Neuronal stem cell (in vitro differentiated cells): ENCODE measurements at regions not wholly inside any gene's neighbourhood (a gene's known extent, or its start where the extent isn't known, plus 50 kb on each side); places are given as distances from the start of the nearest gene placed in this dataset.
A peak's percentile ranks its signal among the peaks of the same experiment; 100 is the strongest.

Experiments used
- DNase-seq: peaks from one replicate; pipeline ENCODE4 v3.0.0-alpha.2; 2013; ENCODE audit warnings: low spot score
- H2AFZ ChIP-seq: one replicate; pipeline ENCODE4 v1.6.1; 2013; ENCODE audit warnings: mild to moderate bottlenecking, low read length, inconsistent platforms
- H2AK5ac ChIP-seq: 2 replicates; pipeline ENCODE4 v1.6.1; 2013; ENCODE audit warnings: low read depth, mild to moderate bottlenecking, inconsistent platforms, low read length, moderate library complexity, mixed read lengths
- H2BK120ac ChIP-seq: 2 replicates; pipeline ENCODE4 v1.6.1; 2013; ENCODE audit warnings: low read depth, mild to moderate bottlenecking, inconsistent platforms, low read length, moderate library complexity, mixed read lengths
- H2BK12ac ChIP-seq: one replicate; pipeline ENCODE4 v1.6.1; 2013; ENCODE audit warnings: low read length, inconsistent platforms
- H2BK15ac ChIP-seq: 2 replicates; pipeline ENCODE4 v1.6.1; 2013; ENCODE audit warnings: mild to moderate bottlenecking, low read length, inconsistent platforms, mixed read lengths
- H2BK5ac ChIP-seq: one replicate; pipeline ENCODE4 v1.6.1; 2013; ENCODE audit warnings: inconsistent platforms, mild to moderate bottlenecking, low read length, moderate library complexity
- H3K14ac ChIP-seq: one replicate; pipeline ENCODE4 v1.6.1; 2013; ENCODE audit warnings: low read length, inconsistent platforms
- H3K18ac ChIP-seq: 2 replicates; pipeline ENCODE4 v1.6.1; 2013; ENCODE audit warnings: low read length, inconsistent platforms
- H3K23ac ChIP-seq: 2 replicates; pipeline ENCODE4 v1.6.1; 2013; ENCODE audit warnings: low read depth, mild to moderate bottlenecking, mixed read lengths, low read length, inconsistent platforms; ENCODE audit not compliant: poor library complexity
- H3K27ac ChIP-seq: replicated peaks from 3 replicates; pipeline ENCODE4 v1.5.1; 2013; ENCODE audit warnings: low read length, inconsistent platforms
- H3K27me3 ChIP-seq, 3 experiments: 2 replicates each; pipeline ENCODE4 v1.6.1; 2013; ENCODE audit warnings: low read length in 3 of 3, mild to moderate bottlenecking in 2 of 3, inconsistent platforms in 1 of 3, low read depth in 1 of 3, mixed read lengths in 1 of 3, moderate library complexity in 1 of 3; ENCODE audit not compliant: control insufficient read depth in 3 of 3, insufficient read depth in 3 of 3
- H3K36me3 ChIP-seq, 2 donors: replicated peaks in 1 of 2; 2 replicates each; pipeline ENCODE4 v1.6.1; 2013; ENCODE audit warnings: low read length in 2 of 2; ENCODE audit not compliant: control insufficient read depth in 2 of 2, insufficient read depth in 2 of 2
- H3K4ac ChIP-seq: 2 replicates; pipeline ENCODE4 v1.6.1; 2013; ENCODE audit warnings: inconsistent platforms, mild to moderate bottlenecking, low read length, moderate library complexity
- H3K4me1 ChIP-seq, 2 donors: 1 replicate in 1 of 2; 2 replicates in 1 of 2; pipeline ENCODE4 v1.6.1; 2013; ENCODE audit warnings: low read length in 2 of 2, low read depth in 1 of 2; ENCODE audit not compliant: control insufficient read depth in 2 of 2, insufficient read depth in 1 of 2
- H3K4me2 ChIP-seq: one replicate; pipeline ENCODE4 v1.6.1; 2013; ENCODE audit warnings: mild to moderate bottlenecking, low read length, inconsistent platforms; ENCODE audit not compliant: insufficient read depth, poor library complexity, severe bottlenecking
- H3K4me3 ChIP-seq, 2 donors: 2 replicates each; pipeline ENCODE4 v1.5.1; 2013; ENCODE audit warnings: low read length in 2 of 2, mild to moderate bottlenecking in 2 of 2, inconsistent platforms in 1 of 2, moderate library complexity in 1 of 2
- H3K79me1 ChIP-seq: one replicate; pipeline ENCODE4 v1.6.1; 2013; ENCODE audit warnings: low read depth, mild to moderate bottlenecking, inconsistent platforms, low read length, moderate library complexity
- H3K9ac ChIP-seq: one replicate; pipeline ENCODE4 v1.6.1; 2013; ENCODE audit warnings: mild to moderate bottlenecking, low read depth, low read length, inconsistent platforms; ENCODE audit not compliant: poor library complexity
- H3K9me3 ChIP-seq, 2 donors: replicated peaks in 1 of 2; 2 replicates each; pipeline versions ENCODE3 to v1.6.1; 2013; ENCODE audit warnings: low read length in 2 of 2, mild to moderate bottlenecking in 2 of 2, inconsistent platforms in 1 of 2, low read depth in 1 of 2, mixed read lengths in 1 of 2, moderate library complexity in 1 of 2; ENCODE audit not compliant: control insufficient read depth in 2 of 2, insufficient read depth in 1 of 2
- H4K8ac ChIP-seq: one replicate; pipeline ENCODE4 v1.6.1; 2013; ENCODE audit warnings: low read depth, mild to moderate bottlenecking, inconsistent platforms, low read length, moderate library complexity
- H4K91ac ChIP-seq: one replicate; pipeline ENCODE4 v1.6.1; 2013; ENCODE audit warnings: low read length, low read depth, mild to moderate bottlenecking, inconsistent platforms; ENCODE audit not compliant: poor library complexity
- WGBS, 2 donors: extraction: QIAGEN DNeasy Blood & Tissue Kit; methylation state at CpG; one replicate each; pipeline ENCODE4 v1.1.7; 2013; ENCODE audit warnings: missing lambda C conversion rate in 2 of 2, mixed read lengths in 1 of 2; ENCODE audit not compliant: insufficient read length in 2 of 2, insufficient replicate concordance in 1 of 2; ENCODE audit errors: extremely low coverage in 2 of 2; 5-methylcytosine and 5-hydroxymethylcytosine counted together

DNA sequence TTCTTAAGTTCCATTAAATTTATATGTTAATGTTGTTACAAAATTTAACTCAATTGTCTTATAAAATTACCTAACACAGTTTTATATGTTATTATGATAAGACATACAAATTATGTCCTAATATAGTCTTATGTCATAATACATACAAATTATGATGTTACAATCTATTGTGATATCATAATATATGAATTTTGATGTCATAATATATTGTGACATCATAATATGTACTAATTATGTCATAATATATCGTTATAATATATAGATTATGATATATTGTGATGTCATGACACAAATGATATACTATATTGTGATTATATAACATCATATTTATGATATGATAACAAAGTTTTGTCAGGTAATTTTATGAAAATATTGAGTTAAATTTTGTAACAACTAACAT is 1789.6 kb downstream of the TP53TG3F start:
- Histone ChIP-seq H3K36me3 (no peaks in the 10 kb centered on the region), H2BK15ac (no peak overlapping the region), H3K9me3 (peaks cover 0 to 19% of the 10 kb centered on the region in 2 donors), H3K23ac (no peak overlapping the region), H2AK5ac (no peak overlapping the region), H3K14ac (no peak overlapping the region), H2BK12ac (no peak overlapping the region), H2BK5ac (no peak overlapping the region), H3K4me3 (no peak overlapping the region), H4K91ac (no peak overlapping the region), H3K27ac (no peak overlapping the region), H3K4me2 (no peak overlapping the region), H3K18ac (no peak overlapping the region), H3K4me1 (no peaks in the 10 kb centered on the region), H3K9ac (no peak overlapping the region), H2BK120ac (no peak overlapping the region), H3K27me3 (no peaks in the 10 kb centered on the region), H3K4ac (no peak overlapping the region), H4K8ac (no peak overlapping the region), H3K79me1 (no peaks in the 10 kb centered on the region), H2AFZ (no peak overlapping the region)
- WGBS, 2 donors, result no CpG with 5 or more reads among the region's 1 CpG
- no peak for DNase-seq

DNA sequence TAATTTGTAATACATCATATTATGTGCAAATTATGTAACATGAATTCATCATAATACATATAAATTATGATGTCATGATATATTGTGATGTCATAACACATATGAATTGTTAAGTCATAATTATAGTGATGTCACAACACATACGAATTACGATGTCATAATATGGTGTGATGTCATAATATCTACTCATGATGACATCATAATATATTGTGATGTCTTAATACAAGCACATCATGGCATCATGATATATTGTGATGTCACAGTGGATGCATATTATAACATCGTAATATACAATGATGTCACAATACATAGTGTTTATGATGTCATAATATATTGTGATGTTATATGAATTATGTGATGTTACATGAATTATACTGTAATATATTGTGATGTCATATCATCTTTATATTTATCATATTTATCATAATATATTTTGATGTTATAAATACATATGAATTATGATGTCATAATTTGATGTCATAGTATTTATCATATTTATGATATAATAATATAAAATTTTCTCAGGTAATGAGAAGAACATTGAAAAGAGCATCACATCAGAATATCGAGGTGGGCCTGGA is 1793.0 kb downstream of the TP53TG3F start:
- H2BK120ac ChIP-seq, result no peak overlapping the region
- no peak overlapping the region for H3K18ac ChIP-seq
- H2BK12ac ChIP-seq, result no peak overlapping the region
- H3K4me3 ChIP-seq, result no peak overlapping the region
- H2BK15ac ChIP-seq, result no peak overlapping the region
- no peaks in the 10 kb centered on the region for H3K4me1 ChIP-seq
- no peak overlapping the region for H3K4ac ChIP-seq
- no peaks in the 10 kb centered on the region for H3K27me3 ChIP-seq
- H3K9me3 ChIP-seq, result peaks cover 0 to 15% of the 10 kb centered on the region in 2 donors
- WGBS, 2 donors, result no CpG with 5 or more reads among the region's 4 CpGs
- H3K27ac ChIP-seq, result no peak overlapping the region
- no peak overlapping the region for H3K9ac ChIP-seq
- H3K4me2 ChIP-seq, result no peak overlapping the region
- H4K8ac ChIP-seq, result no peak overlapping the region
- H2AK5ac ChIP-seq, result no peak overlapping the region
- H2BK5ac ChIP-seq, result no peak overlapping the region
- no peak overlapping the region for H3K14ac ChIP-seq
- no peaks in the 10 kb centered on the region for H3K79me1 ChIP-seq
- no peak overlapping the region for H2AFZ ChIP-seq
- H4K91ac ChIP-seq, result no peak overlapping the region
- no peak for DNase-seq
- no peaks in the 10 kb centered on the region for H3K36me3 ChIP-seq
- H3K23ac ChIP-seq, result no peak overlapping the region

DNA sequence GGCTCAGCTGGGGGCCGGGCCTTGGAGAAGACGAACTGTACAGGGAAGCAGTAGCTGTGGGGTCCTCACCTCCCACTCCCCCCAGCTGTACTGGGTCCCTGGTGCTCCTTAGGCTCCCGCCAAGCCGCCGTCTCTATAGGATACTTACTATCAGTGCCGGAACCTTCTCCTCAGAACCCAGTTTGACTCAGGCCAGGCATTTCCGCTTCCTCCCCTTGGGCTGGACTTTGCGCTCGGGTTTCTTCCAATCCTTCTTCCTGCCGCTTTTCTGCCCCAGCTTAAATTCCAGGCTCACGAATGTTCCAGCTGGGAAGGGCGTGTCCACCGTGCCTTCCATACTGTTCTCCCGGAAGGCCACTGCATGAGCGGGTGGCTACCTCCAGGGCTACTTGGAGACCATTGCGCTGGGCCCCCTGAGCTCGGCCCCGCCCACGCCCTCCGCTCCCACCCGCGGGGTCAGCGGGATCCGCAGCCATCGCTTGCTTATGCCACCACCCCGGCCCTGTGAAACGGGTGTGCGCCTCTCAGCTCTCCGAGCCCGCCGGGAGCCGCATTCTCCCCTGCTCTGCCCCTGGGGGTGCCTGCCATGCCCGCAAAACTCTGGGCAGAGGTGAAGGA is 1795.9 kb downstream of the TP53TG3F start:
- WGBS, 2 donors, result no CpG with 5 or more reads among the region's 33 CpGs
- H3K4ac ChIP-seq, result no peak overlapping the region
- no peak overlapping the region for H3K18ac ChIP-seq
- H3K4me2 ChIP-seq, result no peak overlapping the region
- no peak overlapping the region for H4K91ac ChIP-seq
- H3K9me3 ChIP-seq, result peaks cover 0 to 14% of the 10 kb centered on the region in 2 donors
- H3K14ac ChIP-seq, result no peak overlapping the region
- no peak overlapping the region for H3K9ac ChIP-seq
- no peak for DNase-seq
- H3K27ac ChIP-seq, result no peak overlapping the region
- no peak overlapping the region for H2BK5ac ChIP-seq
- no peak overlapping the region for H2BK15ac ChIP-seq
- H2AFZ ChIP-seq, result no peak overlapping the region
- H2AK5ac ChIP-seq, result no peak overlapping the region
- H3K79me1 ChIP-seq, result no peaks in the 10 kb centered on the region
- peak overlapping the region; percentile 20 for H3K23ac ChIP-seq
- H2BK12ac ChIP-seq, result no peak overlapping the region
- no peak overlapping the region for H3K4me3 ChIP-seq
- no peak overlapping the region for H4K8ac ChIP-seq
- no peaks in the 10 kb centered on the region for H3K27me3 ChIP-seq
- no peaks in the 10 kb centered on the region for H3K4me1 ChIP-seq
- no peak overlapping the region for H2BK120ac ChIP-seq
- H3K36me3 ChIP-seq, result no peaks in the 10 kb centered on the region

DNA sequence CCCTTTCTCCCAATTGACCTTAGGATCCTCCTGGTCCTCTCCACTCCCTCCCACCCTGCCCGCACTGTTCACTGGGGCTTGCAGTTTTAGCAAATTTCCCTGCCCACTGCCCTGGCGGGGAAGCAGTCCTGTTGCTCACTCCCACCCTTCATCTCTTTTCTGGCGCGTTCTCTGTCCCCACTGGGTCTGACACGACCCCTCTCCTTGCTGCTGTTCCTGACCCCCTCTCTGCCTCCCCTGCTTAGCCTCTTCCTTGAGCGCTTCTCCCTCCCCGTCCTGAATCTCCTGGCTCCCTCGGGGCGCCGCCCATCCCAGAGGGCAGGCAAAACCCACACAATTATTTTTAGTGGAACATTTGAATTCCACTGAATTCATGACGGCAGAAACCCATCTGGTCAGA is 1796.4 kb downstream of the TP53TG3F start:
- Histone ChIP-seq H3K18ac (no peak overlapping the region), H3K27ac (no peak overlapping the region), H3K4ac (no peak overlapping the region), H3K36me3 (no peaks in the 10 kb centered on the region), H3K79me1 (no peaks in the 10 kb centered on the region), H3K4me2 (no peak overlapping the region), H3K9me3 (peaks cover 0 to 14% of the 10 kb centered on the region in 2 donors), H4K91ac (no peak overlapping the region), H3K4me3 (no peak overlapping the region), H2BK15ac (no peak overlapping the region), H2BK12ac (no peak overlapping the region), H3K4me1 (no peaks in the 10 kb centered on the region), H2BK120ac (no peak overlapping the region), H3K23ac (peak overlapping the region; percentile 20), H3K14ac (no peak overlapping the region), H4K8ac (no peak overlapping the region), H2AK5ac (no peak overlapping the region), H2BK5ac (no peak overlapping the region), H2AFZ (no peak overlapping the region), H3K27me3 (no peaks in the 10 kb centered on the region), H3K9ac (no peak overlapping the region)
- no CpG with 5 or more reads among the region's 11 CpGs for WGBS, 2 donors
- DNase-seq, result no peak
